ENCODE measurements at regions not wholly inside any gene's neighbourhood (a gene's known extent, or its start where the extent isn't known, plus 50 kb on each side); places are given as distances from the start of the nearest gene placed in this dataset.

DNA sequence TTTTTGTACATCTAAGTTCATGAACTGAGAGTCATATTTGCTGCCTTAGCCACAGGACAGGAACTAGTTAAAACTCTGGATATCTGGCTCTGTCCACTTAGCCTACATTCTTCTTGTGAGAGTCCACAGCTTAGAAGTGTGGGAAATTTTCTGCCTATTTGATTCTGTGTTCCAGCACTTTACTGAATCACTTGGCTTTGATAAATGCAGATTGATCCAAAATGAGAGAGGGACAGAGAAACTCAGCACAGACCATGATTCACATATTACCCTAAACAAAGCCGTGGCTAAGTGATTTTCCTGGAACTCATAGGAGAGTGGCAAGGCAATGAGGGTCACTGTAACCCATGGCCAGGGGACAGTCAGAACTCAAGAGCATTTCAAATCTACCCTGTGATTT is 87.5 kb upstream of the CADPS start:
- peak; percentile 64 for ATAC-seq
- TF ChIP-seq CSDC2 (CRISPR knock-in tag; IDR thresholded peaks at IDR 0.05), result no peak

- TF ChIP-seq ISL1 (CRISPR knock-in tag; IDR thresholded peaks at IDR 0.05) (peak; percentile 35; the same call in 1 of the 2 replicates), TOX (CRISPR knock-in tag; IDR thresholded peaks at IDR 0.05; ENCODE audit: borderline replicate concordance) (no peak)
- peak; percentile 64 for ATAC-seq
These were observed 90.1 kb upstream of the CADPS start for GRCh38 chr3:62965311-62965710.

- ATAC-seq, result peak; percentile 71
- TF ChIP-seq ZFP30 (CRISPR knock-in tag; IDR thresholded peaks at IDR 0.05), result no peak
- no peak for TF ChIP-seq CSDC2 (CRISPR knock-in tag; IDR thresholded peaks at IDR 0.05)
- peak; percentile 33; the same call in 1 of the 2 replicates for TF ChIP-seq ZC3H10 (CRISPR knock-in tag; IDR thresholded peaks at IDR 0.05)
- TF ChIP-seq OSR1 (CRISPR knock-in tag; IDR thresholded peaks at IDR 0.05), result no peak
- TF ChIP-seq PATZ1 (CRISPR knock-in tag; IDR thresholded peaks at IDR 0.05; ENCODE audit: borderline replicate concordance), result no peak
- TF ChIP-seq ARNTL (CRISPR knock-in tag; IDR thresholded peaks at IDR 0.05; ENCODE audit: borderline replicate concordance, low read depth), result no peak
- TF ChIP-seq GLIS3 (CRISPR knock-in tag; IDR thresholded peaks at IDR 0.05), result no peak
- no peak for TF ChIP-seq BACH2 (CRISPR knock-in tag; IDR thresholded peaks at IDR 0.05; ENCODE audit: borderline replicate concordance)
- TF ChIP-seq ISL1 (CRISPR knock-in tag; IDR thresholded peaks at IDR 0.05), result peak; percentile 46; the same call in 1 of the 2 replicates
- TF ChIP-seq, protein P1, sequence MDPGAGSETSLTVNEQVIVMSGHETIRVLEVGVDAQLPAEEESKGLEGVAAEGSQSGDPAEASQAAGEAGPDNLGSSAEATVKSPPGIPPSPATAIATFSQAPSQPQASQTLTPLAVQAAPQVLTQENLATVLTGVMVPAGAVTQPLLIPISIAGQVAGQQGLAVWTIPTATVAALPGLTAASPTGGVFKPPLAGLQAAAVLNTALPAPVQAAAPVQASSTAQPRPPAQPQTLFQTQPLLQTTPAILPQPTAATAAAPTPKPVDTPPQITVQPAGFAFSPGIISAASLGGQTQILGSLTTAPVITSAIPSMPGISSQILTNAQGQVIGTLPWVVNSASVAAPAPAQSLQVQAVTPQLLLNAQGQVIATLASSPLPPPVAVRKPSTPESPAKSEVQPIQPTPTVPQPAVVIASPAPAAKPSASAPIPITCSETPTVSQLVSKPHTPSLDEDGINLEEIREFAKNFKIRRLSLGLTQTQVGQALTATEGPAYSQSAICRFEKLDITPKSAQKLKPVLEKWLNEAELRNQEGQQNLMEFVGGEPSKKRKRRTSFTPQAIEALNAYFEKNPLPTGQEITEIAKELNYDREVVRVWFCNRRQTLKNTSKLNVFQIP (CRISPR knock-in tag; IDR thresholded peaks at IDR 0.05; ENCODE audit: borderline replicate concordance, low read depth), result no peak
- no peak for TF ChIP-seq SNAI2 (CRISPR knock-in tag; IDR thresholded peaks at IDR 0.05)
- TF ChIP-seq, protein P2, sequence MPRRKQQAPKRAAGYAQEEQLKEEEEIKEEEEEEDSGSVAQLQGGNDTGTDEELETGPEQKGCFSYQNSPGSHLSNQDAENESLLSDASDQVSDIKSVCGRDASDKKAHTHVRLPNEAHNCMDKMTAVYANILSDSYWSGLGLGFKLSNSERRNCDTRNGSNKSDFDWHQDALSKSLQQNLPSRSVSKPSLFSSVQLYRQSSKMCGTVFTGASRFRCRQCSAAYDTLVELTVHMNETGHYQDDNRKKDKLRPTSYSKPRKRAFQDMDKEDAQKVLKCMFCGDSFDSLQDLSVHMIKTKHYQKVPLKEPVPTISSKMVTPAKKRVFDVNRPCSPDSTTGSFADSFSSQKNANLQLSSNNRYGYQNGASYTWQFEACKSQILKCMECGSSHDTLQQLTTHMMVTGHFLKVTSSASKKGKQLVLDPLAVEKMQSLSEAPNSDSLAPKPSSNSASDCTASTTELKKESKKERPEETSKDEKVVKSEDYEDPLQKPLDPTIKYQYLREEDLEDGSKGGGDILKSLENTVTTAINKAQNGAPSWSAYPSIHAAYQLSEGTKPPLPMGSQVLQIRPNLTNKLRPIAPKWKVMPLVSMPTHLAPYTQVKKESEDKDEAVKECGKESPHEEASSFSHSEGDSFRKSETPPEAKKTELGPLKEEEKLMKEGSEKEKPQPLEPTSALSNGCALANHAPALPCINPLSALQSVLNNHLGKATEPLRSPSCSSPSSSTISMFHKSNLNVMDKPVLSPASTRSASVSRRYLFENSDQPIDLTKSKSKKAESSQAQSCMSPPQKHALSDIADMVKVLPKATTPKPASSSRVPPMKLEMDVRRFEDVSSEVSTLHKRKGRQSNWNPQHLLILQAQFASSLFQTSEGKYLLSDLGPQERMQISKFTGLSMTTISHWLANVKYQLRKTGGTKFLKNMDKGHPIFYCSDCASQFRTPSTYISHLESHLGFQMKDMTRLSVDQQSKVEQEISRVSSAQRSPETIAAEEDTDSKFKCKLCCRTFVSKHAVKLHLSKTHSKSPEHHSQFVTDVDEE (CRISPR knock-in tag; IDR thresholded peaks at IDR 0.05), result no peak
- TF ChIP-seq, protein P3, sequence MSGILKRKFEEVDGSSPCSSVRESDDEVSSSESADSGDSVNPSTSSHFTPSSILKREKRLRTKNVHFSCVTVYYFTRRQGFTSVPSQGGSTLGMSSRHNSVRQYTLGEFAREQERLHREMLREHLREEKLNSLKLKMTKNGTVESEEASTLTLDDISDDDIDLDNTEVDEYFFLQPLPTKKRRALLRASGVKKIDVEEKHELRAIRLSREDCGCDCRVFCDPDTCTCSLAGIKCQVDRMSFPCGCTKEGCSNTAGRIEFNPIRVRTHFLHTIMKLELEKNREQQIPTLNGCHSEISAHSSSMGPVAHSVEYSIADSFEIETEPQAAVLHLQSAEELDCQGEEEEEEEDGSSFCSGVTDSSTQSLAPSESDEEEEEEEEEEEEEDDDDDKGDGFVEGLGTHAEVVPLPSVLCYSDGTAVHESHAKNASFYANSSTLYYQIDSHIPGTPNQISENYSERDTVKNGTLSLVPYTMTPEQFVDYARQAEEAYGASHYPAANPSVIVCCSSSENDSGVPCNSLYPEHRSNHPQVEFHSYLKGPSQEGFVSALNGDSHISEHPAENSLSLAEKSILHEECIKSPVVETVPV (CRISPR knock-in tag; IDR thresholded peaks at IDR 0.05), result no peak
- no peak for TF ChIP-seq ZNF8 (CRISPR knock-in tag; IDR thresholded peaks at IDR 0.05)
- no peak for TF ChIP-seq ZNF70 (CRISPR knock-in tag; IDR thresholded peaks at IDR 0.05)
- no peak for TF ChIP-seq TCF4 (CRISPR knock-in tag; IDR thresholded peaks at IDR 0.05; ENCODE audit: borderline replicate concordance)
These were observed 92.9 kb upstream of the CADPS start for GRCh38 chr3:62968128-62968527.

- ATAC-seq, result no peak
- no peak for TF ChIP-seq ZNF8 (CRISPR knock-in tag; IDR thresholded peaks at IDR 0.05)
- TF ChIP-seq GLIS3 (CRISPR knock-in tag; IDR thresholded peaks at IDR 0.05), result no peak
- TF ChIP-seq ARNTL (CRISPR knock-in tag; IDR thresholded peaks at IDR 0.05; ENCODE audit: borderline replicate concordance, low read depth), result no peak
- no peak for TF ChIP-seq ZC3H10 (CRISPR knock-in tag; IDR thresholded peaks at IDR 0.05)
- TF ChIP-seq, protein P3 (CRISPR knock-in tag; IDR thresholded peaks at IDR 0.05), result no peak
- no peak for TF ChIP-seq ESRRG (CRISPR knock-in tag; IDR thresholded peaks at IDR 0.05)
- no peak for TF ChIP-seq BACH2 (CRISPR knock-in tag; IDR thresholded peaks at IDR 0.05; ENCODE audit: borderline replicate concordance)
- TF ChIP-seq RARB (CRISPR knock-in tag; IDR thresholded peaks at IDR 0.05), result no peak
- TF ChIP-seq PPARA (CRISPR knock-in tag; IDR thresholded peaks at IDR 0.05; ENCODE audit: borderline replicate concordance), result no peak
- no peak for TF ChIP-seq SNAI2 (CRISPR knock-in tag; IDR thresholded peaks at IDR 0.05)
These were observed 95.4 kb upstream of the CADPS start for GRCh38 chr3:62970648-62971047.
